ENCODE measurements at regions not wholly inside any gene's neighbourhood (a gene's known extent, or its start where the extent isn't known, plus 50 kb on each side); places are given as distances from the start of the nearest gene placed in this dataset.

DNA sequence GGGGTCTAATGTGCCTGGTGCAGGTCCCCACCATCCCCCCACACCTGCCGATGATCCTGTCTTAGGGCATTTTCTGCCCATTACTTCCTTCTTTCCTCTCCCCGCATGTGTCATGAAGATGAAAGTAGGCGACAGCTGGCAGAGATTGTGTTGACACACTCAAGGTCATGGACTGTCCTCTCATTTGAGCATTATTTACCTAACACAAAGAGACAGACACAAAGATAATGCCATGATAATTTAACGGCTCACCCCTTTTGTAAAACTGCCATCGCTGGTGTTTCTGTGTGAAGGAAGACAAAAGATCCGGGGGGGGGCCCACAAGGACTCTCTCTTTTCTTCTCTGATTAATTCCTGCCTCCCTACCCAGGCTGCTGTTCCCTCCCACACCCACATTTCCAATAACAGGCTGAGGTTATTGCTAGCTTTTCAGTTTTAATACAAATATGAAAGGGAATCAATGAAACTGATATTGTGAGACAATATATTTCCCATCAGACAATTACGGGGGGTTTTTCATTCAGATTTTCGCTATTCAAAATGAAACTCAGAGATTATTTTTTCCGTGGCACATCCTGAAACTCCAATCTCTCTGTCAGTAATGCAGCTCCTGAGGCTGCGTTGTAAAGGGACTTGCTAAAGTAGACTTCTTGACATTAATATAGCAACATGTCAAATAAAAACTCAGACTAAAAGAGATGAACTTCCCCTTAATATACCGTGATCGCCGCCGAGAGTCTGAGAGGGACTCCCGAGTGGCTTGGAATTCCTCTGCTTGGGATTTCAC is 561.1 kb downstream of the NPHP4 start:
- no peaks in the 10 kb centered on the region for H3K4me1 Mint-ChIP-seq (ENCODE audit: low read depth)
- no peak overlapping the region for H3K4me3 Mint-ChIP-seq
- no peak for TF ChIP-seq CTCF (IDR thresholded peaks at IDR 0.05)
- no peak for DNase-seq
- no peak overlapping the region for H3K27ac Mint-ChIP-seq
- peaks cover 64% of the 10 kb centered on the region for H3K9me3 Mint-ChIP-seq
- no peaks in the 10 kb centered on the region for H3K27me3 Mint-ChIP-seq (ENCODE audit: insufficient read depth)
- H3K36me3 Mint-ChIP-seq (ENCODE audit: low read depth), result no peaks in the 10 kb centered on the region

GRCh38 chr1:5430136-5430535 is 562.1 kb downstream of the NPHP4 start:
- no peak overlapping the region for H3K4me3 Mint-ChIP-seq
- no peak overlapping the region for H3K27ac Mint-ChIP-seq
- TF ChIP-seq CTCF (IDR thresholded peaks at IDR 0.05), result no peak
- no peaks in the 10 kb centered on the region for H3K4me1 Mint-ChIP-seq (ENCODE audit: low read depth)
- DNase-seq, result no peak
- no peaks in the 10 kb centered on the region for H3K27me3 Mint-ChIP-seq (ENCODE audit: insufficient read depth)
- H3K36me3 Mint-ChIP-seq (ENCODE audit: low read depth), result no peaks in the 10 kb centered on the region
- peaks cover 60% of the 10 kb centered on the region for H3K9me3 Mint-ChIP-seq

DNA sequence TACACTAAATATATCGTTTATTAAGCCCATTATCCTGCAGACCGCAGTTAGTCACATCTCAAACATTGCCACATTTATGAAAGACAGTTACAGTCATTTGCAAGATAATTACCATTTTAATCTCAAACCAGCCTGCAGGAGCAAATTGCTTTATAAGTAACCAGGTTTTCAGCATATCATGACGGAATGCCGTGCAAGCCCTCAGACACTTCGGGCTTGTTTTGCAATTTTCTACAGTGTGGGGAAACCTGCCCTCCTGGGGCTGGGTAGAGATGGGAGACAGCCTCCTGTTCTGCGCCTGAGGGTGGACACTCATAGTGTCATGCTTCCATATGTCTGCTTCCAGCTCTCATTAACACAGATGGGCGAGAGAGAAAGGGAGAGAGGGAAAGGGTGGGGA is 563.9 kb downstream of the NPHP4 start:
- Mint-ChIP-seq H3K36me3 (ENCODE audit: low read depth) (no peaks in the 10 kb centered on the region), H3K4me1 (ENCODE audit: low read depth) (no peaks in the 10 kb centered on the region), H3K27ac (no peak overlapping the region), H3K4me3 (no peak overlapping the region), H3K27me3 (ENCODE audit: insufficient read depth) (no peaks in the 10 kb centered on the region), H3K9me3 (peaks cover 48% of the 10 kb centered on the region)
- no peak for DNase-seq
- no peak for TF ChIP-seq CTCF (IDR thresholded peaks at IDR 0.05)

GRCh38 chr1:5427026-5427613 is 565.1 kb downstream of the NPHP4 start:
- no peak overlapping the region for H3K4me3 Mint-ChIP-seq
- no peaks in the 10 kb centered on the region for H3K36me3 Mint-ChIP-seq (ENCODE audit: low read depth)
- no peaks in the 10 kb centered on the region for H3K4me1 Mint-ChIP-seq (ENCODE audit: low read depth)
- no peak for DNase-seq
- H3K9me3 Mint-ChIP-seq, result peaks cover 45% of the 10 kb centered on the region
- H3K27me3 Mint-ChIP-seq (ENCODE audit: insufficient read depth), result no peaks in the 10 kb centered on the region
- no peak overlapping the region for H3K27ac Mint-ChIP-seq
- no peak for TF ChIP-seq CTCF (IDR thresholded peaks at IDR 0.05)

DNA sequence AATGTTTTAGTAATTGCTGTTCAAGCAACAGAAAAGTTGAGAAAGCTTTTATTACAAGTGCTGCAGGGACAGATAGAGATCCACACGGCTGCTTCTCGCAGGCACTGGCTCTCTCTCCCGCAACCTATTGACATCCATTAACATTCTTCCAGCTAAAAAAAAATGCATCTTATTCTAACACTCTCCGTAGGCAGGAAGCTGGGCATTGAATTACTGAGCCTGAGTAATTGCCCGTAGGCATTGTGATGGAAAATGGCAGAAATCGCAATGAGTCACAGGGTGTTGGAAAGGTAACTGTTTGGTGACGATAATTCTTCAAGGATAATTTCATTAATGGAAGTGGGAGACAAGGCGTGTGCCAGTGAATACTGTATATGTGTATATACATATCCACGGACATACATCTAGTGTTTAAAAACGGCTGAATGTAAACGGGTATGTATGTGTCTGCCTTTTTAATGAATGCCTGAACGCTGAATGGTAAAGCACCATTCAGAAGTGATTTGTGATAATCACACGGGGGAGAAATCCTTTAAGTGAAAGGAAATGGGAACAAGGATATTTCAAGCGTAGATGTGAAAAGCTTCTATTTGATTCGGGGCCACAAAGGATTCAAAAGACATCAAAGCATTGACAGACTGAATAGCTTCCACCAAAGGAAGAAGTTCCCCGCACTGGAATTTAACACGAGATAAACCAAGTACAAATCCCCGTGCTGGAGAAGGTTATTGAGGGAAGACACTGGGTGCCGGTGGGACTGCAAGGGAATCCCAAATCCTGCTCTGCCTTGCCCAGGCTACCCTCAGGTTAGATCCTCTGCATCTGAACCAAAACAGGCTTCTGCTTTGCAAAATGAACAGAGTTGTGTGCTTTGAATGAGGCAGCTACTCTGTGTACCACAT is 567.2 kb downstream of the NPHP4 start:
- Mint-ChIP-seq H3K36me3 (ENCODE audit: low read depth) (no peaks in the 10 kb centered on the region), H3K4me3 (no peak overlapping the region), H3K4me1 (ENCODE audit: low read depth) (no peaks in the 10 kb centered on the region), H3K27me3 (ENCODE audit: insufficient read depth) (no peaks in the 10 kb centered on the region), H3K9me3 (peaks cover 44% of the 10 kb centered on the region), H3K27ac (no peak overlapping the region)
- no peak for DNase-seq
- TF ChIP-seq CTCF (IDR thresholded peaks at IDR 0.05), result no peak
